Fibroblast of peridontal ligament (primary cell): ENCODE measurements at regions not wholly inside any gene's neighbourhood (a gene's known extent, or its start where the extent isn't known, plus 50 kb on each side); places are given as distances from the start of the nearest gene placed in this dataset.
"Not testable (repeated sequence)": the region's sequence is repeated elsewhere in the genome, so short reads cannot be mapped to it uniquely, and the experiment has no call there.

ENCODE experiments used
- DNase-seq: peaks from one replicate; pipeline ENCODE4 v3.0.0-alpha.2; 2010; ENCODE audit errors: extremely low read depth

GRCh38 chr5:36478646-36479317, 127.6 kb upstream of the SLC1A3 start:
- DNase-seq = no peak

- no peak for DNase-seq
Measured at GRCh38 chr5:36481454-36482120, 124.8 kb upstream of the SLC1A3 start.

- DNase-seq = peak; percentile 72
Measured at GRCh38 chr5:36482812-36483211, 123.6 kb upstream of the SLC1A3 start.

- DNase-seq = no peak
Measured at GRCh38 chr5:36489505-36489904, 116.9 kb upstream of the SLC1A3 start.

GRCh38 chr5:36491856-36492255, 114.5 kb upstream of the SLC1A3 start:
- DNase-seq = no peak

- peak; percentile 68 for DNase-seq
Measured at GRCh38 chr5:36492984-36493654, 113.3 kb upstream of the SLC1A3 start.

- DNase-seq = no peak
Measured at GRCh38 chr5:36494028-36494427, 112.4 kb upstream of the SLC1A3 start.

- peak; percentile 40 for DNase-seq
Measured at GRCh38 chr5:36494841-36495601, 111.4 kb upstream of the SLC1A3 start.

- peak; percentile 27 for DNase-seq
Measured at GRCh38 chr5:36495611-36496010, 110.8 kb upstream of the SLC1A3 start.

GRCh38 chr5:36496471-36496870, 109.9 kb upstream of the SLC1A3 start:
- no peak for DNase-seq

- peak; percentile 100 for DNase-seq
Measured at GRCh38 chr5:36502608-36503007, 103.8 kb upstream of the SLC1A3 start.

GRCh38 chr5:36505021-36505420, 101.4 kb upstream of the SLC1A3 start:
- DNase-seq = no peak

- DNase-seq = peak; percentile 82
Measured at GRCh38 chr5:36507332-36507952, 99.0 kb upstream of the SLC1A3 start.

GRCh38 chr5:36508331-36508730, 98.1 kb upstream of the SLC1A3 start:
- not testable (repeated sequence) for DNase-seq

GRCh38 chr5:36513647-36514046, 92.8 kb upstream of the SLC1A3 start:
- not testable (repeated sequence) for DNase-seq

- no peak for DNase-seq
Measured at GRCh38 chr5:36519881-36520280, 86.5 kb upstream of the SLC1A3 start.

- no peak for DNase-seq
Measured at GRCh38 chr5:36521219-36521618, 85.2 kb upstream of the SLC1A3 start.

- no peak for DNase-seq
Measured at GRCh38 chr5:36521838-36522745, 84.3 kb upstream of the SLC1A3 start.

GRCh38 chr5:36522746-36523065, 83.7 kb upstream of the SLC1A3 start:
- no peak for DNase-seq

- no peak for DNase-seq
Measured at GRCh38 chr5:36523450-36523849, 83.0 kb upstream of the SLC1A3 start.

- DNase-seq = no peak
Measured at GRCh38 chr5:36523926-36524325, 82.5 kb upstream of the SLC1A3 start.
